K562 (cell line): ENCODE measurements at regions not wholly inside any gene's neighbourhood (a gene's known extent, or its start where the extent isn't known, plus 50 kb on each side); places are given as distances from the start of the nearest gene placed in this dataset.

Experiments
- CREB1 ChIP-seq, 2 experiments: sonication (generic) in 1 of 2; formaldehyde crosslinking in 1 of 2; IDR thresholded peaks; 2 replicates each; pipeline versions ENCODE4 v1.6.1 to v1.8.0; 2012 to 2022; ENCODE audit warnings: inconsistent platforms in 1 of 2, mild to moderate bottlenecking in 1 of 2, missing genetic modification reagents in 1 of 2, moderate library complexity in 1 of 2
- MYBL2 ChIP-seq, 2 experiments: fragments of 450-650 bp in 1 of 2; sonication (generic) in 1 of 2; formaldehyde crosslinking in 1 of 2; IDR thresholded peaks; 2 replicates each; pipeline versions ENCODE4 v1.6.1 to v1.8.1; 2017 to 2022; ENCODE audit warnings: borderline replicate concordance in 1 of 2, inconsistent platforms in 1 of 2, low read depth in 1 of 2, mild to moderate bottlenecking in 1 of 2, missing genetic modification reagents in 1 of 2, moderate library complexity in 1 of 2
- RERE ChIP-seq: sonication (generic); formaldehyde crosslinking; IDR thresholded peaks from 2 replicates; pipeline ENCODE4 v1.8.0; 2023; ENCODE audit warnings: missing genetic modification reagents, mild to moderate bottlenecking, borderline replicate concordance
- YY1 ChIP-seq, 3 experiments: IDR thresholded peaks; 2 replicates each; pipeline ENCODE4 v1.6.1; 2011; ENCODE audit warnings: low read length in 2 of 3, mild to moderate bottlenecking in 2 of 3, moderate library complexity in 2 of 3, borderline replicate concordance in 1 of 3, control low read depth in 1 of 3, low read depth in 1 of 3; ENCODE audit not compliant: insufficient read depth in 3 of 3, insufficient replicate concordance in 2 of 3, control insufficient read depth in 1 of 3, insufficient read length in 1 of 3; ENCODE audit errors: extremely low read depth in 1 of 3
- TF ChIP-seq, protein P1 (sequence below): sonication (generic); formaldehyde crosslinking; IDR thresholded peaks from 2 replicates; pipeline ENCODE4 v1.8.0; 2022; ENCODE audit warnings: missing genetic modification reagents, mild to moderate bottlenecking, borderline replicate concordance
- TF ChIP-seq, protein P2 (sequence below): sonication (generic); formaldehyde crosslinking; IDR thresholded peaks from 2 replicates; pipeline ENCODE4 v1.8.0; 2022; ENCODE audit warnings: missing genetic modification reagents, mild to moderate bottlenecking, moderate library complexity, borderline replicate concordance
- TF ChIP-seq, protein P3 (sequence below): sonication (generic); formaldehyde crosslinking; IDR thresholded peaks from 2 replicates; pipeline ENCODE4 v1.8.1; 2022; ENCODE audit warnings: missing genetic modification reagents
- TF ChIP-seq, protein P4 (sequence below), 2 experiments: IDR thresholded peaks in 1 of 2; conservative IDR thresholded peaks in 1 of 2; 2 replicates each; pipeline ENCODE4 v1.6.1; 2016; ENCODE audit warnings: low read depth in 2 of 2, mild to moderate bottlenecking in 1 of 2, missing compliant biosample characterization in 1 of 2, missing genetic modification characterization in 1 of 2, moderate library complexity in 1 of 2

DNA sequence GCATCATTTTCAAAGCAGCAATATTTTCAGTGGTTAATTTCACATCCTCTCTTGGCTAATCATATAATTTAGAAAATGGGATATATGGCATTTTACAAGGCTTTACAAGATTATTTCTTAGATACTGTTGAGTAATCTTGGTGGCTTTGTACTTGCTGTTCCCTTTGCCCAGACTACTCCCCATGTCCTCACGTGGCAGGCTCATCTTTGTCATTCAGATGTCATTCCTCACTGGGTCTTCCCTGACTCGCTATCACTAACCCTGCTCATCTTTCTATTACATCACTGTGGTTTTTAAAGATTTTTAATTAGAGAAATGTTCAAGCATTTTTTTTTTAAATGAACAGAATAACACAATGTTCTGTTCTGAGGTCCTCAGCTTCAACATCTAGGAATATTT, 240.0 kb upstream of the IRX5 start (continued):
- TF ChIP-seq, protein P1, sequence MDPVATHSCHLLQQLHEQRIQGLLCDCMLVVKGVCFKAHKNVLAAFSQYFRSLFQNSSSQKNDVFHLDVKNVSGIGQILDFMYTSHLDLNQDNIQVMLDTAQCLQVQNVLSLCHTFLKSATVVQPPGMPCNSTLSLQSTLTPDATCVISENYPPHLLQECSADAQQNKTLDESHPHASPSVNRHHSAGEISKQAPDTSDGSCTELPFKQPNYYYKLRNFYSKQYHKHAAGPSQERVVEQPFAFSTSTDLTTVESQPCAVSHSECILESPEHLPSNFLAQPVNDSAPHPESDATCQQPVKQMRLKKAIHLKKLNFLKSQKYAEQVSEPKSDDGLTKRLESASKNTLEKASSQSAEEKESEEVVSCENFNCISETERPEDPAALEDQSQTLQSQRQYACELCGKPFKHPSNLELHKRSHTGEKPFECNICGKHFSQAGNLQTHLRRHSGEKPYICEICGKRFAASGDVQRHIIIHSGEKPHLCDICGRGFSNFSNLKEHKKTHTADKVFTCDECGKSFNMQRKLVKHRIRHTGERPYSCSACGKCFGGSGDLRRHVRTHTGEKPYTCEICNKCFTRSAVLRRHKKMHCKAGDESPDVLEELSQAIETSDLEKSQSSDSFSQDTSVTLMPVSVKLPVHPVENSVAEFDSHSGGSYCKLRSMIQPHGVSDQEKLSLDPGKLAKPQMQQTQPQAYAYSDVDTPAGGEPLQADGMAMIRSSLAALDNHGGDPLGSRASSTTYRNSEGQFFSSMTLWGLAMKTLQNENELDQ (CRISPR knock-in tag), result no peak
- TF ChIP-seq YY1 (IDR thresholded peaks at IDR 0.05; ENCODE audit: borderline replicate concordance in 1 of 3, control insufficient read depth in 1 of 3, extremely low read depth in 1 of 3, insufficient read depth in 3 of 3, insufficient read length in 1 of 3, insufficient replicate concordance in 2 of 3, low read depth in 1 of 3, low read length in 2 of 3) (no peak), MYBL2 (IDR thresholded peaks at IDR 0.05; ENCODE audit: low read depth) (no peak), MYBL2 (CRISPR knock-in tag; IDR thresholded peaks at IDR 0.05; ENCODE audit: borderline replicate concordance) (no peak), RERE (no peak), CREB1 (IDR thresholded peaks at IDR 0.05) (no peak), CREB1 (CRISPR knock-in tag; IDR thresholded peaks at IDR 0.05) (no peak)
- TF ChIP-seq, protein P2, sequence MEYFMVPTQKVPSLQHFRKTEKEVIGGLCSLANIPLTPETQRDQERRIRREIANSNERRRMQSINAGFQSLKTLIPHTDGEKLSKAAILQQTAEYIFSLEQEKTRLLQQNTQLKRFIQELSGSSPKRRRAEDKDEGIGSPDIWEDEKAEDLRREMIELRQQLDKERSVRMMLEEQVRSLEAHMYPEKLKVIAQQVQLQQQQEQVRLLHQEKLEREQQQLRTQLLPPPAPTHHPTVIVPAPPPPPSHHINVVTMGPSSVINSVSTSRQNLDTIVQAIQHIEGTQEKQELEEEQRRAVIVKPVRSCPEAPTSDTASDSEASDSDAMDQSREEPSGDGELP, result no peak
- TF ChIP-seq, protein P3, sequence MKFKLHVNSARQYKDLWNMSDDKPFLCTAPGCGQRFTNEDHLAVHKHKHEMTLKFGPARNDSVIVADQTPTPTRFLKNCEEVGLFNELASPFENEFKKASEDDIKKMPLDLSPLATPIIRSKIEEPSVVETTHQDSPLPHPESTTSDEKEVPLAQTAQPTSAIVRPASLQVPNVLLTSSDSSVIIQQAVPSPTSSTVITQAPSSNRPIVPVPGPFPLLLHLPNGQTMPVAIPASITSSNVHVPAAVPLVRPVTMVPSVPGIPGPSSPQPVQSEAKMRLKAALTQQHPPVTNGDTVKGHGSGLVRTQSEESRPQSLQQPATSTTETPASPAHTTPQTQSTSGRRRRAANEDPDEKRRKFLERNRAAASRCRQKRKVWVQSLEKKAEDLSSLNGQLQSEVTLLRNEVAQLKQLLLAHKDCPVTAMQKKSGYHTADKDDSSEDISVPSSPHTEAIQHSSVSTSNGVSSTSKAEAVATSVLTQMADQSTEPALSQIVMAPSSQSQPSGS, result no peak
- TF ChIP-seq, protein P4, sequence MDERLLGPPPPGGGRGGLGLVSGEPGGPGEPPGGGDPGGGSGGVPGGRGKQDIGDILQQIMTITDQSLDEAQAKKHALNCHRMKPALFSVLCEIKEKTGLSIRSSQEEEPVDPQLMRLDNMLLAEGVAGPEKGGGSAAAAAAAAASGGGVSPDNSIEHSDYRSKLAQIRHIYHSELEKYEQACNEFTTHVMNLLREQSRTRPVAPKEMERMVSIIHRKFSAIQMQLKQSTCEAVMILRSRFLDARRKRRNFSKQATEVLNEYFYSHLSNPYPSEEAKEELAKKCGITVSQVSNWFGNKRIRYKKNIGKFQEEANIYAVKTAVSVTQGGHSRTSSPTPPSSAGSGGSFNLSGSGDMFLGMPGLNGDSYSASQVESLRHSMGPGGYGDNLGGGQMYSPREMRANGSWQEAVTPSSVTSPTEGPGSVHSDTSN (CRISPR knock-in tag; IDR thresholded peaks at IDR 0.05; ENCODE audit: low read depth), result no peak
- TF ChIP-seq, protein P4 (tag; conservative IDR thresholded peaks at IDR 0.05; ENCODE audit: low read depth), result no peak
